Activated T-cell treated with anti-CD3 and anti-CD28 coated beads, Interleukin-2, amount 50 U/mL, for 72 hours (primary cell): ENCODE measurements at regions not wholly inside any gene's neighbourhood (a gene's known extent, or its start where the extent isn't known, plus 50 kb on each side); places are given as distances from the start of the nearest gene placed in this dataset.

Source experiments
- ATAC-seq, 2 donors: fragments of 150-1000 bp; cut with Tn5 transposase; replicated peaks in 1 of 2; 2 replicates each; pipeline ENCODE4 v1.10.0; 2021; ENCODE audit warnings: moderate library complexity in 2 of 2, mild to moderate bottlenecking in 1 of 2
- DNase-seq, 2 donors: peaks; one replicate each; pipeline ENCODE4 v3.0.0; 2021 to 2022; ENCODE audit warnings: mixed read lengths in 1 of 2
- H3K27ac Mint-ChIP-seq: one replicate; pipeline ENCODE4 v1.8.0; 2022; ENCODE audit warnings: mild to moderate bottlenecking, moderate library complexity, mixed read lengths
- H3K27me3 Mint-ChIP-seq: one replicate; pipeline ENCODE4 v1.8.0; 2022; ENCODE audit warnings: low read depth, mixed read lengths
- H3K36me3 Mint-ChIP-seq, 2 donors: one replicate each; pipeline ENCODE4 v1.8.0; 2022; ENCODE audit warnings: mixed read lengths in 2 of 2, mild to moderate bottlenecking in 1 of 2; ENCODE audit not compliant: insufficient read depth in 2 of 2
- H3K4me1 Mint-ChIP-seq: one replicate; pipeline ENCODE4 v1.8.0; 2022; ENCODE audit warnings: low read depth, mixed read lengths
- H3K4me3 Mint-ChIP-seq, 2 donors: one replicate each; pipeline ENCODE4 v1.8.0; 2022; ENCODE audit warnings: mild to moderate bottlenecking in 2 of 2, mixed read lengths in 2 of 2, moderate library complexity in 2 of 2
- H3K9me3 Mint-ChIP-seq, 2 donors: one replicate each; pipeline ENCODE4 v1.8.0; 2022; ENCODE audit warnings: mixed read lengths in 2 of 2

DNA sequence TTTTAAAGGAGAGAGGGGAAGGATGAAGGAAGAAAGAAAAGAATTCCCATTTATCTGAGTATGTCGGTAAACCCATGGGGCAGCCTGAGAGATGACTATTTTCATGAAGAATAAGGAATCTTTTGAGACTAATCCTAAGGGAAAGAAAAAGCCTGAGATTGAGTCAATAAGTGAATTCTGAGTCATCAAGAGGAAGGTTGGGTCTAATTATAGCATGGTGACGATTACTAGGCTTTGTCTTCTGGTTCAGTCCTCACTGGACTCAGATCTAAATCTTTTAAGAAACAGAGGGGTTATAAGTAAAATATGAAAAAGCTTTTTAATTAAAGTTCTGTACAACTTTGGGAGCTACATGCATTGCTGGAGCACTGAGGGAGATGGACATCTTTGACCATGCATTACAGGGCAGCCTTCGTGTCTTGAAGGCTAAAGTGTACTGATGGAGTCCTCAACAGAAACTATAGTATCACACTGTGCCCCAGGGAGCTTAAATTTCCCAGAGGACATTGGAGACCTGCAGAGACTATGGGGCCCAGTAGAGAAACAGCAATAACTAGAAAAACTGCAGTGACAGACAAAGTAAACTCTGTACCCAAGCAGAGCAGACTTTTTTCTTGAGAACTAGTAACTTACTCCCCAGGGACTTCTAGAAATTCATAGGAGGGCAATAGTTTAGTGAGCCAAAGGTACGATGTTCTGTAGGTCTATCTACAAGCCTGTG, 260.9 kb downstream of the RAD51AP2 start:
- Mint-ChIP-seq H3K4me3 (no peak overlapping the region), H3K27me3 (no peaks in the 10 kb centered on the region), H3K36me3 (no peaks in the 10 kb centered on the region), H3K9me3 (peaks cover 0 to 3% of the 10 kb centered on the region in 2 donors), H3K4me1 (no peaks in the 10 kb centered on the region), H3K27ac (no peak overlapping the region)
- ATAC-seq (no peak), DNase-seq (no peak)

DNA sequence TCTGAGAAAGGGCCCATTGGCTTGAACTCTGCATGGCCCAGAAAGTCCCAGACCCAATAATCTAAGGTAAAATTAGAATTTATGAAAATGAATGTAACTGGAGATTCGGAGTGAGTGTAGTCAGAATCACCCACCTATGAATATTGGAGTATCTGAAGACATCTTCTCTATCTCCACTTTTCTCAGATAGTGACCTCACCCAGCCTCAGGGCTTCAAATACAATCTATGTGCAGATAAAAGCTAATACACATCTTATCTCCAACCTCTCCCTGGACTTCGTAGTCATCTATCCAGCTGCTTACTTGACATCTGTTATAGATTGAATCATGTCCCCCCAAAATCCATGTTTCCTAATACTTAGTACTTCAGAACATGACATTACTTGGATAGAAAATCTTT, 263.2 kb downstream of the RAD51AP2 start:
- Mint-ChIP-seq H3K27me3 (no peaks in the 10 kb centered on the region), H3K4me1 (no peaks in the 10 kb centered on the region), H3K36me3 (no peaks in the 10 kb centered on the region), H3K27ac (no peak overlapping the region), H3K9me3 (peaks cover 5% of the 10 kb centered on the region in 2 donors), H3K4me3 (no peak overlapping the region)
- ATAC-seq (no peak), DNase-seq (no peak)

DNA sequence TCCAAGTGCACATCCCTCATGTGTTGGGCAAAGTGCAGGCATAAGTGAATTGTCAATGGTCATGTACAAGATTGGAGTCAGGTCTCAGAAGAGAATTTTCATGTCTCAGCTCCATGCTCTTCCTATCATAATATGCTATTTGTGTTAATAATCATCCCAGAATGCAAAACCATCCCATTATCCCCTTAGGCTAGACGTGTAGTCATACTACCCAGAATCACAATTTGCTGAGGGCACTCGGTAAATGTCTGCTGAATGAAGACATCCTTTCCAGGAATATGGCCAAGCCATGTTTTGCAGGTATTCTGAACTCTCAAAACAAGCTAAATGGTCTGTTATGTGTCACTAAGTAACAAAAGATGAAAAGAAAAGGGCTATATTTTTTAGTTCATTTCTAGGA, 263.8 kb downstream of the RAD51AP2 start:
- ATAC-seq: no peak
- H3K27ac Mint-ChIP-seq: no peak overlapping the region

DNA sequence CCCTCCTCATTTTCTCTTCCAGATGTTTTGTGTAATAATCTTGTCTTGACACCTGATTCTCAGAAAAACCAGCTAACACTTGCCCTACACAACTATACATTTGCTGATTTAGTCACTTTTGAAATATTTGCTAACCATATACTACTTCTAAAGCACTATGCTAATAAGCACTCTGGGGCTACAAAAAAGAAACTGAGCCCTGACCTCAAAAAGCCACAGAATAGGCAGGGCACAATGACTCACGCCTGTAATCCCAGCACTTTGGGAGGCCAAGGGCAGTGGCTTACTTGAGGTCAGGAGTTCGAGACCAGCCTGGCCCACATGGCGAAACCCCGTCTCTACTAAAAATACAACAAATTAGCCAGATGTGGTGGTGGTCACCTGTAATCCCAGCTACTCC, 266.0 kb downstream of the RAD51AP2 start:
- no peak for ATAC-seq
- DNase-seq: no peak
- Mint-ChIP-seq H3K4me1 (no peaks in the 10 kb centered on the region), H3K9me3 (peaks cover 5 to 9% of the 10 kb centered on the region in 2 donors), H3K36me3 (no peaks in the 10 kb centered on the region), H3K27me3 (no peaks in the 10 kb centered on the region), H3K27ac (no peak overlapping the region), H3K4me3 (no peak overlapping the region)

More for the DNA sequence above, 263.8 kb downstream of the RAD51AP2 start:
- no peaks in the 10 kb centered on the region for H3K36me3 Mint-ChIP-seq
- no peak overlapping the region for H3K4me3 Mint-ChIP-seq
- no peaks in the 10 kb centered on the region for H3K27me3 Mint-ChIP-seq
- H3K4me1 Mint-ChIP-seq: no peaks in the 10 kb centered on the region
- no peak for DNase-seq
- H3K9me3 Mint-ChIP-seq: peaks cover 5% of the 10 kb centered on the region in 2 donors

DNA sequence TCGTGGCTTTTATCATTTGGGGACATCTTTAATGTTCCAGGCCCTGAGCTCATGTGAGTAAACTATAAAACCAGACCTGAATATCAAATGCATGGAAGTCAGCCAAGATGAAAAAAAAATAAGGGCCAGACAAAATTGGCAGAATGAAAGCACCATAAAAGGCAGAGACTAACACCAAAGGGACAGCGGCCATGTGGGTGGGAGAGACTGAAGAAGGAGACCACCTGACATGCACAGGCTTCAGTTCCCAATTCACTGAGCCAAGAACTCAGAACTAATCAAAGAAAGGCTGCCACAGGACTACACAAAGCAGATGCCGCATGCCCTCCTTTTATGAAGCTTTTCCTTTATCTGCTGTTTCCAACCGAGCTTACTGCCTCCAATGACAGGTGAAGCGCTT, 267.1 kb downstream of the RAD51AP2 start:
- DNase-seq (no peak), ATAC-seq (no peak)
- H3K9me3 Mint-ChIP-seq: peaks cover 7 to 9% of the 10 kb centered on the region in 2 donors
- no peak overlapping the region for H3K4me3 Mint-ChIP-seq
- H3K4me1 Mint-ChIP-seq: no peaks in the 10 kb centered on the region
- no peak overlapping the region for H3K27ac Mint-ChIP-seq
- H3K27me3 Mint-ChIP-seq: no peaks in the 10 kb centered on the region
- H3K36me3 Mint-ChIP-seq: no peaks in the 10 kb centered on the region

DNA sequence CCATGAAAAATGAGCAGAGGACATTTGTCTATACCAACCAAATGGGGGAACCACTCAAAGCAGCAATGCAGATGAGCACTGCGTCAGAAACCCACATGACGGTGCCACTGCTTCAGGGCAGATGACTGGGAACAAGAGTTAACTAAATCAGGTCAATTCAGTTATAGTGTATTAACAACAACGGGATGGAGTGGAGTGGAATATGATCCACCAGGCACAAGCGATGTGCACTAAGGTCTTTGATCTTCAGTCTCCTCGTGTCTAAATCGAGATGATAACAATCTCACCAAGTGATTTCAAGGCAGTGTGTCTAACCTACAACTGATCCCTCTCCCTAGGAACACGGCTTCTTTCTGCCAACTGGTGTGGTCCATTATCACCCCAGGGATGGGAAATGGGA, 269.0 kb downstream of the RAD51AP2 start:
- Mint-ChIP-seq H3K27me3 (no peaks in the 10 kb centered on the region), H3K4me3 (no peak overlapping the region), H3K27ac (no peak overlapping the region), H3K4me1 (no peaks in the 10 kb centered on the region), H3K9me3 (peaks cover 7 to 9% of the 10 kb centered on the region in 2 donors), H3K36me3 (no peaks in the 10 kb centered on the region)
- DNase-seq: no peak
- ATAC-seq: no peak

DNA sequence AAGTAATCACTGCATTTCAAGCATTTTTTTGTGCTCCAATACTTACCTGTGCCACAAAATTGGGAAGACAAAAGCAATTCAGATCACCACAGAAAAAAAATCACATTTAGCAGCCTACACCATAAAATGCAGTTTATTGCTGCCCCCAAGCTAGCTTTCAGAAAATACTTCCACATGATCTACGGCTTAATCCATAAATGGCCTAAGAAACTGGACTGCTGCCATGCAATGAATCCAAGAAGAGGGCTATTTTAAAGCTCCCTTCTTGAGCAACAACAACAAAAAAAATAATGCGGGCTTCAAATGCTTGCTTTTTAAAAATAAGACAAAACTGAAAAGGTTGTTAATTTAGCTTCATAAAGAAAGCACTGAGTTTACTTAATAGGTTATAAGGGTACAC, 272.3 kb downstream of the RAD51AP2 start:
- no peak for DNase-seq
- Mint-ChIP-seq H3K4me1 (no peaks in the 10 kb centered on the region), H3K27ac (no peak overlapping the region), H3K4me3 (no peak overlapping the region), H3K9me3 (peaks cover 7 to 8% of the 10 kb centered on the region in 2 donors), H3K27me3 (no peaks in the 10 kb centered on the region), H3K36me3 (no peaks in the 10 kb centered on the region)
- no peak for ATAC-seq

DNA sequence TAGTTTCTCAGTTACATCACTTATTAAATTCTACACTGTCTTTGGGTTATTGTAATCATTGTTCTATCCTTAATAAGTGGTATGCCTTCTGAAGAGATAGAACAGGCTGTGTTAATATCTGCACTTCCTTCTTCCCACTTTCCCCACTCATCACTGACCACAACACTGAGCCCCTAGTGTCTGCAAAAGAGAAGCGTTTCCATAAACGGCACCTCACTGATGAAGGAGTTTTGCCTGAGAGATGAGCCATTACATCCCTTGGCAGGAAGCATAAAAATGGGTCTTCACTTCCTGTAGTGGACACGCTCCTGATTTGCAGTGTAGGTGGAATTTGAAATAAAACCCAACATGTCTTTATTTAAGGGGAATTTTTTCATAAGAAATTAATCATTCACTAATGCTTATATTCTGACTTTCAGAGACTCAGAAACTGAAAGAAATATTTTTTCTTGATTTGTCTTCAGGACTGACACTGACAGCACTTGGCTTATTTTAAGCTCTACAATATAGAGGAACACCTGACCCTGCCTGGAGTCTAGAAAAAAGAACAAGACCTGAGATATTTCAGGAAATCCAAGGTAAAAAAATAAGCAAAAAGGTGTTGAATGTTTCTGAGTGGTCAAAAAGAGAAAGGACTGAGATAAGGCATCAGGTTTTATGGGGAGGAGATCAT, 275.3 kb downstream of the RAD51AP2 start:
- H3K4me3 Mint-ChIP-seq: no peak overlapping the region
- no peak for DNase-seq
- H3K27me3 Mint-ChIP-seq: no peaks in the 10 kb centered on the region
- H3K9me3 Mint-ChIP-seq: peaks cover 0 to 5% of the 10 kb centered on the region in 2 donors
- H3K27ac Mint-ChIP-seq: no peak overlapping the region
- no peak for ATAC-seq
- H3K36me3 Mint-ChIP-seq: no peaks in the 10 kb centered on the region
- no peaks in the 10 kb centered on the region for H3K4me1 Mint-ChIP-seq

DNA sequence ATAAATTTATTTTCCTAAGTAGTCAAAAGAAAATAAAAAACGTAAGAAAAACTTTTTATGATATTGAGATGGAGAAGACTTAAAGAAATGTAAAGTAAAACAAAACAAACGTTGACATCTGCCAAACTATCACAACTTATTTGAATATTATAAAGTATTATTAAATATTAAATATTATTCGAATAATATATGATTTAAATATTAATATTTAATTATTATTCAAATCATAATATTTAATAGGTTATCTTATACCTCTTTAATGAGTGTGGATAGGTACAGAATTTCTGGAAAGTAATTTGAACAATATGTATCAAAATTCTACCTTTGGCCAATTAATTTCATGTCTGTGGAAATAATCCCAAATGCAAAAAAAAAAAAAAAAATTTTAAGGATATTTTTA, 278.7 kb downstream of the RAD51AP2 start:
- DNase-seq: no peak
- ATAC-seq: no peak

DNA sequence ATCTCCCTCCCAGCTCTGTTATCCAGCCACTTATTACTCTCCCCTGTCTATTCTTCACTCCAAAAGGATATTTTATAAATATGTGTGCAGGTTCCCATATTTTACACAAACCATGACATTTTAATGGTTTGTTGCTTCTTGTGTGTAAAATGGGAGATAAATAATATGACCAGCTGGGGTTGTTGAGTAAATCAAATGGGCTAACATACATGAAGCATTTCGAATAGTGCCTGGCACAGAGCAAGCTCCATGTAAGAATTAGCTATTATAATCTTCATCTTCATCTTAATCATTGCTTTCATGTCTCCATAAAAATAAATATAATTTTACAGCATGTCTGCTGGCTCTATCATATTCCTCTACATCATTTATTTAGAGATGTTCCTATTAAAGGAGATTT, 283.1 kb downstream of the RAD51AP2 start:
- no peak overlapping the region for H3K4me3 Mint-ChIP-seq

More for the DNA sequence above, 278.7 kb downstream of the RAD51AP2 start:
- Mint-ChIP-seq H3K27ac (no peak overlapping the region), H3K4me1 (no peaks in the 10 kb centered on the region), H3K36me3 (no peaks in the 10 kb centered on the region), H3K27me3 (no peaks in the 10 kb centered on the region), H3K9me3 (peaks cover 0 to 2% of the 10 kb centered on the region in 2 donors), H3K4me3 (no peak overlapping the region)

DNA sequence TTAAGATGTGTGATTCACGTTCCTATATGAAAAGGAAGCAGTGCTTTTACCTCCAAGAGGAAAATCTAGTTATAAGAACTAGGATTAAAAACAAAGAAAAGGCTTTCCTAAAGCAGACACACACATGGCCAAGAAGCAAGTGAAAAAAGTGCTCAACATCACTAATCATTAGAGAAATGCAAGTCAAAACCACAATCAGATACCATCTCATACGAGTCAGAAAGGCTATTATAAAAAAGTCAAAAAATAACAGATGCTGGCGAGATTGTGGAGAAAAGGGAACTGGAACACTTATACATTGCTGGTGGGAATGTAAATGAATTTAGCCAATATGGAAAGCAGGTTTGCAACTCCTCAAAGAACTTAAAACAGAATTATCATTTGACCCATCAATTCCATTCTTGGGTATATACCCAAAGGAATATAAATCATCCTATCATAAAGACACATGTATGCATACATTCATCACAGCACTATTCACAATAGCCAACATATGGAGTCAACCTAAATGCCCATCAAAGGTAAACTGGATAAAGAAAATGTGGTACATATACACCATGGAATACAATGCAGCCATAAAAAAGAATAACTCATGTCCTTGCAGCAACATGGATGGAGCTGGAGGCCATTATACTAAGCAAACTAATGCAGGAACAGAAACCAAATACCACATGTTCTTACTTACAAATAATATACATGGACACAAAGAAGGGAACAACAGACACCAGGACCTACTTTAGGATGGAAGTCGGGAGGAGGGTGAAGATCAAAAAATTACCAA, 285.3 kb downstream of the RAD51AP2 start:
- Mint-ChIP-seq H3K36me3 (no peaks in the 10 kb centered on the region), H3K27me3 (no peaks in the 10 kb centered on the region), H3K27ac (no peak overlapping the region), H3K9me3 (peaks cover 2 to 4% of the 10 kb centered on the region in 2 donors), H3K4me3 (no peak overlapping the region), H3K4me1 (no peaks in the 10 kb centered on the region)
- no peak for DNase-seq
- ATAC-seq: no peak

More for the DNA sequence above, 283.1 kb downstream of the RAD51AP2 start:
- ATAC-seq: no peak
- no peak overlapping the region for H3K27ac Mint-ChIP-seq
- H3K4me1 Mint-ChIP-seq: no peaks in the 10 kb centered on the region
- no peaks in the 10 kb centered on the region for H3K36me3 Mint-ChIP-seq
- peaks cover 0 to 1% of the 10 kb centered on the region in 2 donors for H3K9me3 Mint-ChIP-seq
- DNase-seq: no peak
- no peaks in the 10 kb centered on the region for H3K27me3 Mint-ChIP-seq

DNA sequence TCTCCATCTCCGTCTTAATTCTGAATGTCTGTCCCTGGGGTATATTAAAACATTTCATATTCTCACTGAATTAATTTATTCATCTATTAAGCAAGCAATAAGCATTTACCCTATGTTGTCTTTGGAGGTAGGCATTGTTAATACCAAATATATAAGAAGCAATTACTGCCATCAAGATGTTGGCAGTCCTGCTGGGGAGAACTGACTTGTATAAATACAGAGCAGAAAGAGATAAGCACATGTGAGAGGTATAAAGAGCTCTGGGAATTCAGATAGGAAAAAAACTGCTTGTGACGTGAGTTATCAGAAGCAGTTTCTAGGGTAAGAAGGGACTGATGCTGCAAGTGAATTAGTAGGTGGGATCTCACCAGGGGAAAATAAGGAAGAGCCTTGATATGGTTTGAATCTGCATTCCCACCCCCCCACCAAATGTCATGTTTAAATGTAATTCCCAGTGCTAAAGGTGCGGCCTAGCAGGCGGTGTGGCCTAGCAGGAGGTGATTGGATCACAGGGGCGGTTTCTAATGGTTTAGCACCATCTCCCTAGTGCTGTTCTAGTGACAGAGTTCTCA, 286.8 kb downstream of the RAD51AP2 start:
- H3K4me1 Mint-ChIP-seq: no peaks in the 10 kb centered on the region
- peaks cover 4 to 8% of the 10 kb centered on the region in 2 donors for H3K9me3 Mint-ChIP-seq
- no peak overlapping the region for H3K4me3 Mint-ChIP-seq
- H3K27ac Mint-ChIP-seq: no peak overlapping the region
- DNase-seq: no peak
- no peak for ATAC-seq
- H3K27me3 Mint-ChIP-seq: no peaks in the 10 kb centered on the region
- H3K36me3 Mint-ChIP-seq: no peaks in the 10 kb centered on the region

DNA sequence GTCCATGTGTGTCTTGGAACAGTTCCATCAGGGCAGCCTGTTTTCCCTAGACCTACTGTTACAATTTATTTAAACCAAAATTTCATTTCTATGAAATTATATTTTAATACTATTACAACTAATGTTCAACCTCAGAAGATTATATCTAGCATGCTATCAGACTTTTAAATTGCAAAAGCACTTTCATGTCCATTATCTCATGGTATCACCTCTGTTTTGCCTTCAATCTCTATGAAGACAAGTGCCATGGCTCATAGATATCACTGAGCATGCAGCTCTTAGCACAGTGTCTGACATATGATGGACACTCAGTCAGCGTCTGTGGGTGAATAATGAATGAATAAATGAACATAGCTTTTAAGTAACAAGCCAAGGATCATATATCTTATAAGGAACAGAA, 288.8 kb downstream of the RAD51AP2 start:
- DNase-seq (no peak), ATAC-seq (no peak)
- H3K4me1 Mint-ChIP-seq: no peaks in the 10 kb centered on the region
- no peak overlapping the region for H3K27ac Mint-ChIP-seq
- peaks cover 4 to 8% of the 10 kb centered on the region in 2 donors for H3K9me3 Mint-ChIP-seq
- H3K27me3 Mint-ChIP-seq: no peaks in the 10 kb centered on the region
- H3K4me3 Mint-ChIP-seq: no peak overlapping the region
- no peaks in the 10 kb centered on the region for H3K36me3 Mint-ChIP-seq
